Activated B cell treated with CpG ODN at 0.5 μM for 24 hours (primary cell): ENCODE measurements at regions not wholly inside any gene's neighbourhood (a gene's known extent, or its start where the extent isn't known, plus 50 kb on each side); places are given as distances from the start of the nearest gene placed in this dataset.
"Not testable (repeated sequence)": the region's sequence is repeated elsewhere in the genome, so short reads cannot be mapped to it uniquely, and the experiment has no call there.

Experiments used
- ATAC-seq: fragments of 200-7000 bp; cut with Tn5 transposase; one replicate; pipeline ENCODE4 v1.10.0; 2021; ENCODE audit warnings: low read depth, mild to moderate bottlenecking, moderate library complexity
- CTCF ChIA-PET: fragments of 350-600 bp; sonication (Branson Sonifier 250); formaldehyde crosslinking; loops from one replicate; lab custom pipeline; 2021; ENCODE audit warnings: antibody characterized with exemption; lab: Charles Lee
- POLR2A ChIA-PET: fragments of 350-600 bp; sonication (Branson Sonifier 250); formaldehyde crosslinking; loops from one replicate; lab custom pipeline; 2021; ENCODE audit warnings: antibody characterized with exemption; lab: Charles Lee
- DNase-seq: peaks from one replicate; pipeline ENCODE4 v3.0.0; 2022
- H3K27ac Mint-ChIP-seq: one replicate; pipeline ENCODE4 v1.8.0; 2020; ENCODE audit warnings: mixed read lengths
- H3K27me3 Mint-ChIP-seq: one replicate; pipeline ENCODE4 v1.8.0; 2021; ENCODE audit warnings: mixed read lengths
- H3K36me3 Mint-ChIP-seq: one replicate; pipeline ENCODE4 v1.8.0; 2021; ENCODE audit warnings: low read depth, mixed read lengths
- H3K4me1 Mint-ChIP-seq: one replicate; pipeline ENCODE4 v1.8.0; 2021; ENCODE audit warnings: mixed read lengths
- H3K4me3 Mint-ChIP-seq: one replicate; pipeline ENCODE4 v1.8.0; 2020; ENCODE audit warnings: mild to moderate bottlenecking, mixed read lengths
- H3K9me3 Mint-ChIP-seq: one replicate; pipeline ENCODE4 v1.8.0; 2020; ENCODE audit warnings: mixed read lengths
- intact Hi-C: fragments of 100-400 bp; cut with micrococcal nuclease; formaldehyde crosslinking; loops from one replicate; pipeline ENCODE4 v1.15.1; 2024

DNA sequence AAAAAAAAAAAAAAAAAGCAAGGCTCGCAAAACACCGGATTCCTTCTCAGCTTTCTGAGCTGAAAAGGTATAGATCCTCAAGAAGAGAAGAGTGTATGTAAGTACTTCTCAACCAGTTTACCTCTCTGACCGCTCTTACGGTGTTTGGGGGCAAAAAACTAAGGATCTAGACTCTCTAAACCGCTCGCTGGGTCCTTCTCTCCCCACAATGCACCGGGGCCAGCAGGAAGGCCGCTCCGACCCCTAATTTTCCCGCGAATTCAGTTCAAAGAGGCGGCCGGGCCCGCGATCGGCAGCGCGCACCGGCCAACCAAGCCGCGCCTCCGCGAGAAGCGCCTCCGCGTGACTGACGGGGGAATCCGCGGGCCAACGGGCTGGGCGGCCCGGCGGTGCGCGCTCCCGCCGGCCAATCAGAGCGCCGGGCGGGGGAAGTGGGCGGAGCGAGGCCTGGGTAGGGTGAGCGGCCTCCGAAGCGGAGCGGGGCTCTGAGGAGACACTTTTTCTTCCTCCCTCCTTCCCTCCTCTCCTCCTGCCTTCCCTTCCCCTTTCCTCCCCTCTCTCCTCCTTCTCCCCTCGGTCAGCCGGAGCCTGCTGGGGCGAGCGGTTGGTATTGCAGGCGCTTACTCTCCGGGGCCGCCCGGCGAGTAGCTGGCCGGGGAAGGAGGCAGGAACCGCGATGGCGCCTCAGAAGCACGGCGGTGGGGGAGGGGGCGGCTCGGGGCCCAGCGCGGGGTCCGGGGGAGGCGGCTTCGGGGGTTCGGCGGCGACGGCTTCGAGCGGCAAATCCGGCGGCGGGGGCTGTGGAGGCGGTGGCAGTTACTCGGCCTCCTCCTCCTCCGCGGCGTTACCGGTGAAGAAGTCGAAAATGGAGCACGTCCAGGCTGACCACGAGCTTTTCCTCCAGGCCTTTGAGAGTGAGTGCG is 93.0 kb downstream of the CRLF3 start:
- peak; percentile 97 for ATAC-seq
- CTCF ChIA-PET, H3K27me3 Mint-ChIP-seq, H3K9me3 Mint-ChIP-seq: not testable (repeated sequence)
- POLR2A ChIA-PET, result interaction anchor here (0.5 to 2.2 kb wide), 13 partner anchors 17 to 1461 kb away, joined by 3 to 12 read pairs (median 4); partner anchors contain the start of genes ATAD5 and CRLF3
- intact Hi-C loops, result loop anchor here (5.0 kb wide), 1 partner anchor 91 kb away; the partner anchor contains the start of gene CRLF3
- peaks cover 37% of the 10 kb centered on the region for H3K4me1 Mint-ChIP-seq
- H3K27ac Mint-ChIP-seq, result peak overlapping the region; percentile 96
- peaks cover 15% of the 10 kb centered on the region for H3K36me3 Mint-ChIP-seq
- peak overlapping the region; percentile 99 for H3K4me3 Mint-ChIP-seq
- DNase-seq, result peak; percentile 85

DNA sequence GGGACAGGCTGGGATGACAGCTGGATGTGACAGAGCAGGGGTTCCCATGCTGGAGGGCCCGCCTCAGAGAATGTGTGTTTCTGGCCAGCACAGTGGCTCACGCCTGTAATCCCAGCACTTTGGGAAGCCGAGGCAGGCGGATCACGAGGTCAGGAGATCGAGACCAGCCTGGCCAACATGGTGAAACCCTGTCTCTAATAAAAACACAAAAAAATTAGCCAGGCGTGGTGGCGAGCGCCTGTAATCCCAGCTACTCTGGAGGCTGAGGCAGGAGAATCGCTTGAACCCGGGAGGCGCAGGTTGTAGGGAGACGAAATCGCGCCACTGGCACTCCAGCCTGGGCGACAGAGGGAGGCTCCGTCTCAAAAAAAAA is 93.7 kb downstream of the CRLF3 start:
- Mint-ChIP-seq H3K27ac (peak overlapping the region; percentile 96), H3K4me3 (peak overlapping the region; percentile 99), H3K36me3 (peaks cover 13% of the 10 kb centered on the region), H3K4me1 (peaks cover 37% of the 10 kb centered on the region)
- intact Hi-C loops, result loop anchor here (5.0 kb wide), 1 partner anchor 91 kb away; the partner anchor contains the start of gene CRLF3
- ChIA-PET CTCF (interaction anchor here (0.6 kb wide), 1 partner anchor 98 kb away, joined by 3 read pairs; no protein-coding TSS in a partner anchor), POLR2A (interaction anchor here (0.6 to 2.2 kb wide), 6 partner anchors 16 to 1461 kb away, joined by 3 to 12 read pairs (median 6); partner anchors contain the start of genes ATAD5 and CRLF3)
- not testable (repeated sequence) for ATAC-seq, DNase-seq, H3K9me3 Mint-ChIP-seq, H3K27me3 Mint-ChIP-seq

DNA sequence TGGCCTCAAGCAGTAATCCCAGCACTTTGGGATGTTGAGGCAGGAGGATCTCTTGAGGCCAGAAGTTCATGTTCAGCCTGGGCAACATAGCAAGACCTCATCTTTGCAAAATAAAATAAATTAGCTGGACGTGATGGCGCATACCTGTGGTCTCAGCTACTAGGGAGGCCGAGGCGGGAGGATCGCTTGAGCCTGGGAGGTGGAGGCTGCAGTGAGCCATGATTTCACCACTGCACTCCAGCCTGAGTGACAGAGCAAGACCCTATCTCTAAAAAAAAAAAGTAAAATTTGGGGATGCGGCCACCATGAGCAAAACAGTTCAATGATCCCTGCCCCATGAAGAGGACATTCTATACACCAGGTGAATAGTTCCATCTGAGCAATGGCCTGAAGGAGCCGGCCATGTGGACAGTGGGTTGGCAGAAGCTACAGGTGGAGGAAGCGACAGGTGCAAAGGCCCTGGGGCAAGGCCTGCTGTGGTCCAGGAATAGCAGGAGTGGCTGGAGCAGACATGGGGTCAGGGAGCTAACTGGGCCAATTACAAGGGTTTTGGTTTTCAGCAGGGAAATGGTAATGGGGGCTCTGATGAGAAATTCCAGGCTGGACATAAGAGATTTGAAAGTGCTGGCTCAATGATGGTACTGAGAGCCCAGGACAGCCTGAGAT is 94.2 kb downstream of the CRLF3 start:
- Mint-ChIP-seq H3K4me3 (peak overlapping the region; percentile 99), H3K4me1 (peaks cover 35% of the 10 kb centered on the region)
- H3K9me3 Mint-ChIP-seq, H3K36me3 Mint-ChIP-seq, DNase-seq, ATAC-seq, H3K27ac Mint-ChIP-seq, H3K27me3 Mint-ChIP-seq: not testable (repeated sequence)
- ChIA-PET POLR2A (interaction anchor here (0.7 to 2.2 kb wide), 2 partner anchors 94 to 101 kb away, joined by 8 to 12 read pairs; partner anchors contain the start of genes ATAD5 and CRLF3), CTCF (interaction anchor here (0.6 kb wide), 1 partner anchor 98 kb away, joined by 3 read pairs; no protein-coding TSS in a partner anchor)
- intact Hi-C loops, result loop anchor here (5.0 kb wide), 1 partner anchor 92 kb away; the partner anchor contains the start of gene CRLF3

DNA sequence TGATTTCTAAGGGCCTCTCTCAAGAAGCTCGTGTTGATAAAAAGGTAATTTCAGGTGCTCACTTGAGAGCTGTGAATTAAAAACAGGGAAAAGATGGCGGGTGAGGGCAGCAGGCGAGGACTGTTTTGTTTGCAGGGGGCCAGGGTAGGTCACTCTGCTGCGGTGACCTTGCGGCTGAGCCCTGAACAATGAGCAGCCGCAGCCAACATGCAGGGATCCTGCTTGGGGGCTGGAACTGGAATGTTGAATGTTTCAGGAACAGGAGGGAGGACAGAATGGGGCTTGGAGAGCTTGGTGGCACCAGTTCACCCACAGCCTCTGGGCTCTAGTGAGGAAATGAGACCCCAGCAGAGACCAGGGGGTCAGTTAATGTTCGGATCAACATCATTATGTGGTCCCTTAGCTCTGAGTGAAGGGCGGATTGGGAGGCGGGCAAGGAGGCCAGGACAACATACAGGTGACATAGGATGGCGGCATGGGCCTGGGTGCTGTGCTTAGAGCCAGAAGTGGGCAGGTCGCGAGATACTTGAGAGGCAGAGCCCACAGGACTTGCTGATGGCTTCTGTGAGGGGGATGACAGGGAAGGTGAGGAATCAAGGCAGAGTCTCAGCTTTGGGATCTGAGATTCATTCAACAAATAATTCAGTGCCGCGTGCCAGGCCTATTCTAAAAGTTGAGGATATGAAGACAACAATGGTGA is 94.9 kb downstream of the CRLF3 start:
- ATAC-seq, POLR2A ChIA-PET, CTCF ChIA-PET, DNase-seq, H3K27me3 Mint-ChIP-seq, H3K27ac Mint-ChIP-seq, H3K9me3 Mint-ChIP-seq, H3K36me3 Mint-ChIP-seq: not testable (repeated sequence)
- intact Hi-C loops, result loop anchor here (5.0 kb wide), 1 partner anchor 93 kb away; the partner anchor contains the start of gene CRLF3
- peak overlapping the region; percentile 99 for H3K4me3 Mint-ChIP-seq
- H3K4me1 Mint-ChIP-seq, result peaks cover 32% of the 10 kb centered on the region

DNA sequence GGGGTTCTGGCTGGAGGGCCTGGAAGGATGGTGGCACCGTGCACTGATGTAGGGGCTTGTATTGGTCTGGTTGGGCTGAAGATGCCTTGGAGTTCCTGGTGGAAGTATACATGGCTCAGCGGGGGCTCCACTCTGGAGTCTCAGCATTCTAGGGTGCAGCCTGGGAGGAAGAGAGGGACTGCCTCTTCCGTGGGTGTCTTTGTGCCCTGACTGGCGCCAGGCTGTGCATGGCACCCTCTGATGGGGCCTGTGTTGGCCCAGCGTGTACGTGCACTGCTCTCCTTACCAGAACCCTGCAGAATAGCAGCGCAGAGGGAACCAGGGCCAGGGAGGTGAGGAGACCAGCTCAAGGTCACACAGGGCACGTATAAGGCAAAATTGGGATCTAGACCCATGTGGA is 97.0 kb downstream of the CRLF3 start:
- CTCF ChIA-PET, H3K4me3 Mint-ChIP-seq, H3K27ac Mint-ChIP-seq, H3K9me3 Mint-ChIP-seq, H3K36me3 Mint-ChIP-seq, POLR2A ChIA-PET, H3K27me3 Mint-ChIP-seq, ATAC-seq, intact Hi-C loops, DNase-seq: not testable (repeated sequence)
- peaks cover 14% of the 10 kb centered on the region for H3K4me1 Mint-ChIP-seq

DNA sequence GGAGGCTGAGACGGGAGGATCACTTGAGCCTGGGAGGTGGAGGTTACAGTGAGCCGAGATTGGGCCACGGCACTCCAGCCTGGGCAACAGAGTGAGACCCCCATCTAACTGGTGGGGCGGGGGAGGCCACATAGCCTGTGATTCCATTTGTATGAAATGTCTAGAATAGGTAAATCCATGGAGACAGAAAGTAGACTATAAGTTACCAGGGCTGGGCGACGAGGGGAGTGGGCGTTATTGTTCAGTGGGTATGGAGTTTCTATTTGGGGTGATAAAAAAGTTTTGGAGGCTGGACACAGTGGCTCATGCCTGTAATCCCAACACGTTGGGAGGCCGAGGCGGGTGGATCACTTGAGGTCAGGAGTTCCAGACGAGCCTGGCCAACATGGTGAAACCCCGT is 97.8 kb downstream of the CRLF3 start:
- H3K4me1 Mint-ChIP-seq, result peaks cover 14% of the 10 kb centered on the region
- ATAC-seq, intact Hi-C loops, H3K27ac Mint-ChIP-seq, DNase-seq, H3K36me3 Mint-ChIP-seq, POLR2A ChIA-PET, H3K27me3 Mint-ChIP-seq, CTCF ChIA-PET, H3K9me3 Mint-ChIP-seq, H3K4me3 Mint-ChIP-seq: not testable (repeated sequence)

DNA sequence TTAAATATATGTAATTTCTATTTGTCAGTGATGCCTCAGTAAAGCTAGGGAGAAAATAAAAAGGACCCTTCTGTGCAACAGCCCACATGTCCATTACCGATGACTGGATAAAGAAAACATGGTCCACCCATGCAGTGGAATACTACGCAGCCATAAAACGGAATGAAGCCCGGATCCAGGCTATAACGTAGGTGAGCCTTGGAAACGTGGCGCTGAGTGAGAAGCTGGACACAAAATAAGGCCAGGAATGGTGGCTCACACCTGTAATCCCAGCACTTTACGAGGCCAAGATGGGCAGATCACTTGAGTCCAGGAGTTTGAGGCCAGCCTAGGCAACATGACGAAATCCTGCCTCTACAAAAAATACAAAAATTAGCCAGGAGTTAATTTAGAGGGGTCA is 98.2 kb downstream of the CRLF3 start:
- H3K27ac Mint-ChIP-seq, CTCF ChIA-PET, ATAC-seq, POLR2A ChIA-PET, DNase-seq, H3K9me3 Mint-ChIP-seq, H3K4me3 Mint-ChIP-seq, intact Hi-C loops, H3K36me3 Mint-ChIP-seq, H3K27me3 Mint-ChIP-seq: not testable (repeated sequence)
- H3K4me1 Mint-ChIP-seq, result peaks cover 14% of the 10 kb centered on the region

DNA sequence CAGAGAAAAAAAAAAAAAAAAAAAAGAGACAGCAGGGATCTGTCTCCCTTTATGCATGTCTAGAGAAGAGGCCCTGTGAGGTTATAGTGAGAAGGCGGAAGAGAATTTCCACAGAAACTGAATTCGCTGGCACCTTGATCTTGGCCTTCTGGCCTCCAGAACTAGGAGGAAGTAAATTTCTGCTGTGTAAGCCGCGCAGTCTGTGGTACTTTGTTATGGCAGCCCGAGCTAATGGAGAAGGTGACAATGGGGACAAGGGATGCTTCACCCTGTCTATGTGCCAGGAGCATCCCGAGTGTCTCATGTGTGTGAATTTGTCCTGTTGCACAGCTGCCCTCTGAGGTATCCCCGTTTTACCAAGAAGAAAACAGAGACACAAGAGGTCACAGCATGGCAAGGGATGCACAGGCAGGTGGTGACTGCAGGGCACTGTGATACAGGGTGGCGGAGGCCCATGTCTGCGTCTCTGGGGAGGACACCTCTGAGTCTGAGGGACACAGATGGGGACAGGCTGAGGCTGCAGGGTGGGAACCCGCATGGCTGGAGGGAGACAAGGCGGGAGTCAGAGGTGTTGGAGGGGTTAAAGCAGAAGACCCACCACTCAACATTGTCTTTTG is 100.3 kb downstream of the CRLF3 start:
- not testable (repeated sequence) for DNase-seq, H3K4me3 Mint-ChIP-seq

DNA sequence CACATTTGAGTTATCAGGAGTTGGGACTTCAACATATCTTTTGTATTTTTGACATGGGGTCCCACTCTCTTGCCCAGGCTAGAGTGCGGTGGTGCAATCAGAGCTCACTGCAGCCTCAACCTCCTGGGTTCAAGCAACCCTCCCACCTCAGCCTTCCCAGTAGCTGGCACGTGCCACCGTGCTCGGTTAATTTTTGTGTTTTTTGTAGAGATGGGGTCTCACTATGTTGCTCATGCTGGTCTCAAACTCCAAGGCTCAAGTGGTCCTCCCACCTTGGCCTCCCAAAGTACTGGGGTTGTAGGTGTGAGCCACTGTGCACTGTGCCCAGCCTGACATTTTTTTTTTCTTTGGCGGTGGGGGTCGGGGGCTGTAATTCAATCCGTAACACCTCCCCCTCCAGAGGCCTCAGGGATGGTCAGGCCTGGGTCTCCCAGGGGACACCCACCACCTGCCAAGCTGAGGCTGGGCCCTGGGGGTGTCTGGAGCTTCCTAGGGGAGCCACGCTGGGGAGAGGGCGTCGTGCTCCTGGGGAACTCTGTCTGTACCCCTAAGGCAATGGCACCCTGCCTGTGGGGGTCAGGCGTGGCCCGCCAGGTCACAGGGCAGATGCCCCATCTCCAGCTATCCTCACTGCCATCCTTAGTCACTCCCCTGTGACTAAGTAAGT is 102.2 kb downstream of the CRLF3 start:
- H3K36me3 Mint-ChIP-seq, H3K4me1 Mint-ChIP-seq, H3K27ac Mint-ChIP-seq, H3K9me3 Mint-ChIP-seq, H3K4me3 Mint-ChIP-seq, H3K27me3 Mint-ChIP-seq, intact Hi-C loops, DNase-seq, ATAC-seq: not testable (repeated sequence)
- ChIA-PET POLR2A (interaction anchor here (0.6 kb wide), 1 partner anchor 1332 kb away, joined by 10 read pairs; no protein-coding TSS in a partner anchor), CTCF (interaction anchor here (0.7 kb wide), 1 partner anchor 10 kb away, joined by 3 read pairs; no protein-coding TSS in a partner anchor)

More for the DNA sequence above, 100.3 kb downstream of the CRLF3 start:
- H3K36me3 Mint-ChIP-seq, intact Hi-C loops, H3K27ac Mint-ChIP-seq, H3K27me3 Mint-ChIP-seq, H3K9me3 Mint-ChIP-seq, ATAC-seq, POLR2A ChIA-PET, CTCF ChIA-PET: not testable (repeated sequence)
- peaks cover 11% of the 10 kb centered on the region for H3K4me1 Mint-ChIP-seq

DNA sequence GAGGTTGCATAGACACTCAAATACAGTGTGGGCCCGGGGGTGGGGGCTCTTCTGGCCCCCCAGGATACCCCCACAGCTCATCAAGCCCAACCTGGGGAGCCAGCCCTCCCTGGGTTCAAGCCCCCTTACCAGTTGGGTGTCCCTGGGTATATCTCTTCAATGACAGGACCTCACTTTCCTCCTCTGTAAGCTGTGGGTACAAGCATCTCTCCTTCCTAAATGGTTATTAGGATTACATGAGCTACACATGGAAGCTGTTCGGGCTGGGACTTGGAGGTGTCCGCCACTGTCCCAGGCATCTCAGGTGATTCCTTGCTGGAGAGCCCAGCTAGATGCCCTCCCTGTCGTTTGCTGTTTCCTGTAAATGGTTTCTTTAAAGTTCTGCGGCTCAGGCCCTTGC is 103.5 kb downstream of the CRLF3 start:
- not testable (repeated sequence) for DNase-seq, H3K27ac Mint-ChIP-seq, H3K27me3 Mint-ChIP-seq

More for the DNA sequence above, 103.5 kb downstream of the CRLF3 start:
- H3K4me1 Mint-ChIP-seq, POLR2A ChIA-PET, ATAC-seq, intact Hi-C loops, CTCF ChIA-PET, H3K4me3 Mint-ChIP-seq, H3K9me3 Mint-ChIP-seq, H3K36me3 Mint-ChIP-seq: not testable (repeated sequence)
